Kidney (tissue), 13 donors: ENCODE measurements at regions not wholly inside any gene's neighbourhood (a gene's known extent, or its start where the extent isn't known, plus 50 kb on each side); places are given as distances from the start of the nearest gene placed in this dataset.

Experiments used
- DNase-seq, 5 donors: peaks; one replicate each; pipeline ENCODE4 v3.0.0-alpha.2; 2013 to 2020
- FAIRE-seq: peaks from 2 replicates; lab custom pipeline; 2012; peaks lifted over from hg19 to GRCh38; lab: Jason Lieb, UNC
- H3K27ac ChIP-seq, 2 donors: one replicate each; pipeline ENCODE4 v1.7.0; 2013; ENCODE audit warnings: low read depth in 2 of 2, low read length in 2 of 2, inconsistent platforms in 1 of 2
- H3K27me3 ChIP-seq: one replicate; pipeline ENCODE4 v1.7.1; 2013; ENCODE audit warnings: low read length, inconsistent platforms; ENCODE audit not compliant: control insufficient read depth, insufficient read depth
- H3K36me3 ChIP-seq, 3 donors: one replicate each; pipeline versions ENCODE4 v1.7.0 to v1.7.1; 2013; ENCODE audit warnings: low read length in 3 of 3, control low read depth in 1 of 3, inconsistent platforms in 1 of 3; ENCODE audit not compliant: insufficient read depth in 3 of 3, control insufficient read depth in 2 of 3
- H3K4me1 ChIP-seq, 3 donors: one replicate each; pipeline versions ENCODE4 v1.7.0 to v1.7.1; 2013; ENCODE audit warnings: low read length in 3 of 3, inconsistent platforms in 1 of 3, low read depth in 1 of 3; ENCODE audit not compliant: control insufficient read depth in 2 of 3, insufficient read depth in 2 of 3
- H3K4me3 ChIP-seq, 3 donors: one replicate each; pipeline versions ENCODE4 v1.7.0 to v1.8.1; 2013; ENCODE audit warnings: low read length in 3 of 3, control low read depth in 1 of 3, inconsistent platforms in 1 of 3
- H3K9ac ChIP-seq, 3 donors: one replicate each; pipeline versions ENCODE4 v1.7.0 to v1.7.1; 2013; ENCODE audit warnings: low read length in 3 of 3, control low read depth in 1 of 3, inconsistent platforms in 1 of 3
- H3K9me3 ChIP-seq, 3 donors: one replicate each; pipeline versions ENCODE4 v1.7.0 to v1.7.1; 2013; ENCODE audit warnings: low read length in 3 of 3, control low read depth in 1 of 3, inconsistent platforms in 1 of 3; ENCODE audit not compliant: control insufficient read depth in 2 of 3, insufficient read depth in 1 of 3
- intact Hi-C: fragments of 100-400 bp; cut with DNase I; formaldehyde crosslinking; loops from one replicate; pipeline ENCODE4 v1.11.1; 2022
- TF ChIP-seq, protein P1 (sequence below): IDR thresholded peaks from 3 replicates; pipeline ENCODE4 v1.5.1; 2012; ENCODE audit warnings: mild to moderate bottlenecking, moderate library complexity, borderline replicate concordance; ENCODE audit not compliant: insufficient read depth; ENCODE audit errors: extremely low read depth
- donor health status: control.
- donor health status: control.
- donor health status: control.
- donor health status: control.
- donor health status: control.
- donor health status: DM: yes; HTN: yes; CAD: no.
- donor health status: Normal renal cell carcinoma (clear cell type).

DNA sequence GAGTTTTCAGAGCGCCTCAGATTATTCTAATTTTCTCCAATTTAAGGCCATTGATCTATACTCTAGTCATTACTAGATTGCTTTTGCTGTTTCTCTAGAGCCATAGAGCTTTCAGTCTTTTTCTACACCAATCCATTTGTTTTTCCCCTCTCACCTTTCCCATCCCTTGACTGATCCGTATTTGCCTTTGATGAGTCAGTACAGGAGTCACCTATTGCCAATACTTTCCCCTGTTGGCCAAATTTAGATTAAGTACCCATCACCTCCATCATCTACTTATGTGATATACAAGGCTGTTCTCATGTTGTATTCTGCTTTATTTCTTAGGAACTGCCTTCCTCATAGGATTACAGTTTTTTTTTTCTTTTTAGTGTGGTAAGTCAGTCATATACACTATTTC lies 463.2 kb downstream of the KLF12 start:
- no peak for FAIRE-seq
- Histone ChIP-seq H3K27ac (no peak overlapping the region), H3K4me1 (no peaks in the 10 kb centered on the region), H3K4me3 (no peak overlapping the region), H3K27me3 (no peaks in the 10 kb centered on the region), H3K9ac (no peak overlapping the region), H3K9me3 (no peaks in the 10 kb centered on the region), H3K36me3 (no peaks in the 10 kb centered on the region)
- no peak for DNase-seq
- TF ChIP-seq, protein P1, sequence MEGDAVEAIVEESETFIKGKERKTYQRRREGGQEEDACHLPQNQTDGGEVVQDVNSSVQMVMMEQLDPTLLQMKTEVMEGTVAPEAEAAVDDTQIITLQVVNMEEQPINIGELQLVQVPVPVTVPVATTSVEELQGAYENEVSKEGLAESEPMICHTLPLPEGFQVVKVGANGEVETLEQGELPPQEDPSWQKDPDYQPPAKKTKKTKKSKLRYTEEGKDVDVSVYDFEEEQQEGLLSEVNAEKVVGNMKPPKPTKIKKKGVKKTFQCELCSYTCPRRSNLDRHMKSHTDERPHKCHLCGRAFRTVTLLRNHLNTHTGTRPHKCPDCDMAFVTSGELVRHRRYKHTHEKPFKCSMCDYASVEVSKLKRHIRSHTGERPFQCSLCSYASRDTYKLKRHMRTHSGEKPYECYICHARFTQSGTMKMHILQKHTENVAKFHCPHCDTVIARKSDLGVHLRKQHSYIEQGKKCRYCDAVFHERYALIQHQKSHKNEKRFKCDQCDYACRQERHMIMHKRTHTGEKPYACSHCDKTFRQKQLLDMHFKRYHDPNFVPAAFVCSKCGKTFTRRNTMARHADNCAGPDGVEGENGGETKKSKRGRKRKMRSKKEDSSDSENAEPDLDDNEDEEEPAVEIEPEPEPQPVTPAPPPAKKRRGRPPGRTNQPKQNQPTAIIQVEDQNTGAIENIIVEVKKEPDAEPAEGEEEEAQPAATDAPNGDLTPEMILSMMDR, result no peak
- intact Hi-C loops, result no loop called here

DNA sequence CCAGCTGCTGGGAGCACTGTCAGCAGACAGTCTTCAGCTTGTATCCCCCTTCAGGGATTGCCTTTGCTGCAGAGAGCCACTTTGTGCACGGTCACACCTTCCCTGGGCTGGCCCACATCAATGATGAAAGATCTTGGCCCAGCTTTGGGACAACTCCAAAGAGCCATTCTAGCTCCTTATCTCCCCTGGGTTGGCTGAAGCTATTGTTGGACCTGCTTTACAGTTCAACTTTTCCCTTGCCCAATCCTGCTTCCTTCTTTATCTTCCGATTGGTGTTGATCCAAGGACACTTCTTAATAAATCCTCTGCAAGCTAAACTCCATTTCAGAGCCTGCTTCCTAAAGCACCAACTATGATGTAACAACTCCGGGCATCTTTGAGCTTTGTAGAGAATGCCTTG lies 466.4 kb downstream of the KLF12 start:
- H3K27ac ChIP-seq, result no peak overlapping the region
- no peak overlapping the region for H3K9ac ChIP-seq
- no peaks in the 10 kb centered on the region for H3K4me1 ChIP-seq
- TF ChIP-seq, protein P1, result no peak
- H3K4me3 ChIP-seq, result no peak overlapping the region
- no peaks in the 10 kb centered on the region for H3K36me3 ChIP-seq
- DNase-seq, result no peak
- intact Hi-C loops, result no loop called here
- no peaks in the 10 kb centered on the region for H3K27me3 ChIP-seq
- FAIRE-seq, result no peak
- no peaks in the 10 kb centered on the region for H3K9me3 ChIP-seq

DNA sequence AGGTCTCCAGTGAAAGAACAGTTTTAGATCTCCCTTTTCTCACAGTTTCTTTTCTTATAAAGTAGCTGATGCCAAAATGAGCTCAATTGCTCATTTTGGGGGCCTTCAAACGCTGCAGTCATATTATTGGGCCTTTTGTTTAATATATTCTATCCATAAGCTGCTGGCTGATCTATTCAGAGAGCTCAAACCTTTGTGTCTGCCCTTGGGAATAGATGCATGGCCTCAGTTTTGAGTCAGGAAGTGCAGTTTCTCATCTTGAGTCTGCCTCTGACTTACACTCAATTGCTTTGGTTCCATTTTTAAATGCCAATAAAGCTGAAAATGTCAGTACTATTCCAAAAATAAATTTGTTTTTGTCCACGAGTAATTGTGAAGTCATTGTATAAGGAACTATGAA lies 468.9 kb downstream of the KLF12 start:
- Histone ChIP-seq H3K27me3 (no peaks in the 10 kb centered on the region), H3K4me1 (no peaks in the 10 kb centered on the region), H3K4me3 (no peak overlapping the region), H3K9me3 (no peaks in the 10 kb centered on the region), H3K9ac (no peak overlapping the region), H3K36me3 (no peaks in the 10 kb centered on the region), H3K27ac (no peak overlapping the region)
- FAIRE-seq (no peak), DNase-seq (no peak)
- TF ChIP-seq, protein P1, result no peak
- intact Hi-C loops, result no loop called here

DNA sequence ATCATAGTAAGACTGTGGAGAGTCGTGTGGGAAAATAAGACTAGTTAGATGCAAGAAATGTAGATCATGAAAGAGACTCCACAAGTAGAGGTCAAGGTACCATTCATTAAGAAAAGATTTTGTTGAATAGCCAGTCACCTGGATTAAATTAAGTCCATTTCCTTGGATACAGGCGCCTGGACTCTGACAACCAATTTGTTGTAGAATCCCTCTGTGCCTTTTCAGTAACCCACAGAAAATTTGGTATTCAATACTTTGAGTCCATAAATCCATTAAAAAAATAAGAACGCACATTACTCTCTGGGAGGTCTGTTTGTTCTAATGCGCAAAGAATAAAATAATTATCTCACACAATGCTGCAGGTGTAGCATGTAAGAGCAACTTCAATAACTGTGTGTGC lies 469.4 kb downstream of the KLF12 start:
- H3K9ac ChIP-seq, result no peak overlapping the region
- FAIRE-seq (no peak), DNase-seq (no peak)
- H3K9me3 ChIP-seq, result no peaks in the 10 kb centered on the region
- H3K27ac ChIP-seq, result no peak overlapping the region
- no peaks in the 10 kb centered on the region for H3K36me3 ChIP-seq
- intact Hi-C loops, result no loop called here
- H3K27me3 ChIP-seq, result no peaks in the 10 kb centered on the region
- no peak overlapping the region for H3K4me3 ChIP-seq
- no peaks in the 10 kb centered on the region for H3K4me1 ChIP-seq
- TF ChIP-seq, protein P1, result no peak
